Stimulated activated naive CD8-positive, alpha-beta T cell treated with anti-CD3 and anti-CD28 coated beads, Interleukin-15, Interleukin-2, amounts not matched to agents 100 U/mL and 50 U/mL, for 24 hours (primary cell): ENCODE measurements at regions not wholly inside any gene's neighbourhood (a gene's known extent, or its start where the extent isn't known, plus 50 kb on each side); places are given as distances from the start of the nearest gene placed in this dataset.
"Not testable (repeated sequence)": the region's sequence is repeated elsewhere in the genome, so short reads cannot be mapped to it uniquely, and the experiment has no call there.

Experiments used
- ATAC-seq: fragments of 150-1000 bp; cut with Tn5 transposase; one replicate; pipeline ENCODE4 v1.10.0; 2021
- DNase-seq: peaks from one replicate; pipeline ENCODE4 v3.0.0; 2021

DNA sequence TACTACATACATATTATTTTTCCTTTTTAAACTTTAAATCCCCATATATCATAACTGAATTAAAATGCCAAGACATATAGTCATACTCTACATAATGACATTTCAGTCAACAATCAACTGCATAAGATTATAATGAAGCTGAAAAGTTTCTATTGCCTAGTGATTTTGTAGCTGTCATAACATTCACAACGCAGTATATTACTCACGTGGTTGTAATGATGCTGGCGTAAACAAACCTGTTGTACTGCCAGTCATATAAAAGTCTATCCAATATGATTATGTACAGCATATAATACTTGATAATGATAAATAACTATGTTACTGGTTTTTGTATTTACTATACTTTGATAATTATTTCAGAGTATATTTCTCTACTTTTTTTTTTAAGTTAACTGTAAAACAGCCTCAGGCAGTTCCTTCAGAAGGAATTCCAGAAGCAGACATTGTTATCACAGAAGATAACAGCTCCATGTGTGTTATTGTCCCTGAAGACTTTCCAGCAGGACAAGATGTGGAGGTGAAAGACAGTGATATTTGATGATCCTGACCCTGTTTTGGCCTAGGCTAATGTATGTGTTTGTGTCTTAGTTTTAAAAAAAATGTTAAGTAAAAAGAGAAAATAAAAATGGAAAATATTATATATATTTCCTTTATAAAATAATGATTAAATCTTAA, 443.4 kb upstream of the UBE2E2 start:
- no peak for ATAC-seq
- no peak for DNase-seq

DNA sequence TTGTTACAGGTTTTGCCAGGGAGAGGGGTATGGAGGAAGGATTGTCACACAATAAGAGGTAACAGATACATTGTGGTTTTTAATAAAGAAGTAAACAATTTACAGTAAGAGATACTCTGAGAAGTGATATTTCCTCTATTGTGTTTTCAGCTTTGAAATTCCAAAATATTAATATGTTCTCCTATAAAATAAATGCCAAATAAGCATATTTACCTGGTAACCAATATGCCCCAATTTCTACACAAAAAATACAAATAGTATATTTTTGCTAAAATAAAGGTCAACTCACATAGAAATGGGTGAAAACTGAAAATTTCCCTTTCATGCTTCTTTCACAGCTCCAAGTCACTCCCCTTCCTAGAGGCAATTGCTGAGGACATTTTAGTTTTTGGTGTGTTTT, 437.4 kb upstream of the UBE2E2 start:
- ATAC-seq, result no peak
- DNase-seq, result no peak

DNA sequence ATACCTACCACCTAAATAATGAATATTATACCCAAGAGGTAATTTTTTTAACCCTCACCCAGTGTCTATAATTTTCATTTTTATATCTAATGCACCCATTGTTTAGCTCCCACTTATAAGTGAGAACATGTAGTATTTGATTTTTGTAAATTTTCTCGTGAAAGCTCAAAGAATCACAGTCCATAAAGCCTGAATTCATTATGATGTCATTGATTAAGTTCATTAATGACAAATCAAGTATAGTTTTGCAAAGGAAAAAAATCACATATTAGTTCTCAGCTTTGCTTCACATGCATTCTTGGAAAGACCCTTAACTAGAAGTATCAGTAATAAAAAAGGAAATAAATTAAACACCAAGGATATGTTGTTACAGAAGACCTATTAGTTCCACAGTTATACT, 425.3 kb upstream of the UBE2E2 start:
- DNase-seq (no peak), ATAC-seq (no peak)

DNA sequence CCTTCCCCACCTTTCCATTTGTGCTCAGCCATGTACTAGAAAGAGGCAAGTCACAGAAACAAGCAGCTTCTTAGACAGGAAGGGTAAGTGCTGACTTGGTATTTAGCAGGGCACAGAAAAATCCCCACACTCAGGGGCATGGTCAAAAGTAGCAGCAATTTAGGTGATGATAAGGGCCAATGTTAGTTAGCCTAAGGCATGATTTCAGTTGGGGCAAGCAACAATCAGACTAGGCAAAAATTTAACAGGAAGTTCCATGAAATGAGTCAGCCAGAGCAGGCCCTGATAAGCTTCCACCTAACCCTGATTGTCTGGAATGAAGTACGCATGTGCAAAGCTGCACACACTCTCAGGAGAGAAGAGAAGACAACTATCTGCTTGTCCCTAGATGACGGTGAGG, 423.4 kb upstream of the UBE2E2 start:
- DNase-seq (no peak), ATAC-seq (no peak)

DNA sequence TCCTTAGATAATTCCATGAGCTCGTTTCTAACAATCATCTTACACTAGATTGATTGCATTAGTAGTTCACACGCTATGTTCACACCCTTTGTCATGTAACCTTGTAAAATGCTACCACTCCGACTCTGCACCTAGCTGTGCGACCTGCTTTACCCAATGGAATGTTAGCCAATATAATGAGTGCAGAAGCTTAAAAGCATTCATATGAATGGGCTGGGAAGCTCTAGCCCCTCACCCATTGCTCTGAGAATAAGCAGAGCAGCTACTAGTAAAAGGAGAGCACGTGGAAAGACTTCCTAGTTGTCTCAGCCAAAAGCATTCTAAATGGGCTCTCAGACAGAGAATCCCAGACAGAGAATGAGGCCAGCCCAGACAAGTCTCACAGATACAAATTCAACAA, 410.6 kb upstream of the UBE2E2 start:
- no peak for ATAC-seq
- no peak for DNase-seq

DNA sequence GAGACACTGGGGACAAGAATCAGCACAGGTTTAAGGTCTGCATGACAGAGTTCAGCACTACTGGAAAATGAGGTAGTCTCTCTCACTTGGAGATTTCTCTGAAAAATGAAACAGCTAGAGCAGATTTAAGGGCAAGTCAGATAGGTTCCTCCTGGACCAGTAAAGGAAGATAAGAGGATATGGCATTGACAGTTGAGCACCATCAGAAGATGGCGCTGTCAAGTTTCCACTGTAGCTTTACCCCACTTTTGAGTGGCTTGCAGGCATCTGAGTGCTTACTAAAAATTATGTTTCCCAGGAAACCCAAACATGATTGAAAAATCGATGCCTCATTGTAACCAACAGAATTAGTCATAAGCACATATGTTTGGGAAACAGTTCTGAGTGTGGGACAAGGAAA, 407.2 kb upstream of the UBE2E2 start:
- no peak for ATAC-seq
- DNase-seq, result no peak

DNA sequence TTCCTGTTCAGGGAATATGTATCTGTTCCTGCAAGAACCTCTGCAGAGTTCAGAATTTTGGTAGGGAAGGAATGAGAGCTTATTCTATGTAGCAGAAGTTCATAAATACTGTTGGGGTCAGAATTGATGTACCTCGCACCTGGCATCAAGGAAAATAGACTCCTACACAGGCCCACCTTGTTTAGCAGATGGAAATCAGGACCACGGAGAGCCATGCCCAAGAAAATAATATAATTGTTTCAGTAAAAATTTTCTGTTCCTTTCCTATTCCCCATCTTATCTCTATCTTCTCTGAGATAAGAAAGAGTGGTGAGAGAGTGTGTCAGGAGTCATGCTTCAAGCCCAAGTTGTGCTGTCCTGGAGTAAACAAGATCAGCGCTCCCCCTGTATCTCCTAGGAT, 404.7 kb upstream of the UBE2E2 start:
- ATAC-seq, result no peak
- no peak for DNase-seq

DNA sequence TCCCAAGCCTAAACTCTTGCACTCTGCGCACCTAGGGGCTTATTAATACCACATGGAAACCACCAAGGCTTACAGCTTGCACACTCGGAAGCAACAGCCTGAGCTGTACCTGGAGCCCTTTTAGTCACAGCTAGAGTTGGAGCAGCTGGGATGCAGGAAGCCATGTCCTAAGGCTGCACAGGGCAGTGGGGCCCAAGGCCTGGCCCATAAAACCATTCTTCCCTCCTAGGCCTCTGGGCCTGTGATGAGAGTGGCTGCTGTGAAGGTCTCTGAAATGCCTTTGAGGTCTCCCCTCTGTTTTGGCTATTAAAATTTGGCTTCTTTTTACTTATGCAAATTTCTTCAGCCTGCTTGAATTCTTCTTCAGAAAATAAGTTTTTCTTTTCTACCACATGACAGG, 383.9 kb upstream of the UBE2E2 start:
- no peak for ATAC-seq

DNA sequence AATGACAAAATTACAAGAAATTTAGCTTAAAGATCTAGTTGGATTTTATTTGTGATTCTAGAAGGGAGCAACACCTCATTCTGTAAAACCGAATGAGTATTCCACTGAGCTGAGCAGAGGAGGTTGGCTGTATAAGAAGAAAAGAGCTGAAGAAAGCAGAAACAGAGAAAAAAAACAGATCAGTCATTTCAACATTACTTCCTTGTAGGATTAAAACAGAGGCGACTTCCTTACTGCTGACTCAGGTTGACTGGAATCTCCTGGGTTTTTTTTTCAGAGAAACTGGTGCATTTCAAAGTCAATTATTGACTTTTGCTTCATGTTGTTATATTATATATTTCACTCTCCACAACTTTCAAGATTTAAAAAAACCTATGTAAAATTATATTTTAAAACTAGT, 368.1 kb upstream of the UBE2E2 start:
- ATAC-seq (no peak), DNase-seq (no peak)

More for the DNA sequence above, 383.9 kb upstream of the UBE2E2 start:
- no peak for DNase-seq

DNA sequence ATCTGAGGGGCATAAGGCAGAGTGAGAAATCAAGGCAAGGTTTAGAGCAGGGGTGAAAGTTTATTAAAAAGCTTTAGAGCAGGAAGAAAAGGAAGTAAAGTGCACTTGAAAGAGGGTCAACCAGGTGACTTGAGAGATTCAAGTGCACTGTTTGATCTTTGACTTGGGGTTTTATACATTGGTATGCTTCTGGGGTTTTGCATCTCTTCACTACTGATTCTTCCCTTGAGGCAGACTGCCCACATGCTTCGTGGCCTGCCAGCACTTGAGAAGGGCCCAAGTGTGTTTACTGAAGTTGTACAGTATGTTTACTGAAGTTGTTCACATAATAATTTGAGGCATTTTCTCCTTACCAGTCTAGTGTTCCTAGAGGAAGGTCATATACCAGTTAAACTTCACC, 367.0 kb upstream of the UBE2E2 start:
- ATAC-seq (no peak), DNase-seq (no peak)

DNA sequence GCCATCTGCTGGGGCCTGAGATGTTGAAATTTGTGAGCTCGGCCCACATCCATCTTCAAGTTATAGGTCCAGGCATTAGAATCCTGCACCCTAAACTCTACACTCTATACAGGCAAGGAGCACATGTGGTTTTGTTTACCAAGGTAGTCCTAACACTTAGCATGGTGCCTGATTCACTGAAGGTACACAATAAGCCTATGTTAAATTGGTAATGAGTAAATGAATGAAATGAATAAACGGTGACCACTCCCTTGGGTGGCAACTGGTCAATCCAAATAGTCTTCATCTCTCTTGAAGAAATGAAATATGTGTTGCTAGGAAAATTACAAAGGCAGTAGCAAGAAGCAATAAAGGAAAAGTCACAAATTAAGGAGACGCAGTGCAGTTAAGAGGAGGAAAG, 359.3 kb upstream of the UBE2E2 start:
- no peak for ATAC-seq
- DNase-seq, result no peak

DNA sequence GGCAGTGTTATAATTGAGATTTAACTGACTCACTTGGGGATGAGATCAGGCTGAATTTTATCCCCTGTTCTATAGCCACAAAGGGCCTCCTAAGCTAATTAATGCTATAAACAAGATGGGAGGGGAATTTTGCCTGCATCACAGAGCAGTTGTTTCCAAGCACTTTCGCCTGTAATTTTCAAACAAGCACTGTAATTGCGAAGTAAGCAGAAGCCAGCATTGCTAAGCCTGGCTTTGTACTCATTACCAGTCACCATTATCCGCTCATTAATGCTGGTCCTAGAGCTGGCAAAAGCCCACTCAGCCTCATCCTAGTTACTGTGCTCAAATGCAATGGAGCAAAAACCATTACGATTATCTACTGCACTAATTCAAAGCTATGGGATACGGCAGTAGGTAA, 356.6 kb upstream of the UBE2E2 start:
- DNase-seq (no peak), ATAC-seq (no peak)

DNA sequence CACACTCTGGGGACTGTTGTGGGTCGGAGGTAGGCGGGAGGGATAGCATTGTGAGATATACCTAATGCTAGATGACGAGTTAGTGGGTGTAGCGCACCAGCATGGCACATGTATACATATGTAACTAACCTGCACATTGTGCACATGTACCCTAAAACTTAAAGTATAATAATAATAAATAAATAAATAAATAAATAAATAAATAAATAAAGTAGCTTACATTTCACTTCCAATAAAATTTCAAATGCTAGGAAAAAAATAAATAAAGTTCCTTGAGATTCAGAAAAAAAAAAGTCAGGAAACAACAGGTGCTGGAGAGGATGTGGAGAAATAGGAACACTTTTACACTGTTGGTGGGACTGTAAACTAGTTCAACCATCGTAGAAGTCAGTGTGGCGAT, 353.5 kb upstream of the UBE2E2 start:
- not testable (repeated sequence) for DNase-seq, ATAC-seq

DNA sequence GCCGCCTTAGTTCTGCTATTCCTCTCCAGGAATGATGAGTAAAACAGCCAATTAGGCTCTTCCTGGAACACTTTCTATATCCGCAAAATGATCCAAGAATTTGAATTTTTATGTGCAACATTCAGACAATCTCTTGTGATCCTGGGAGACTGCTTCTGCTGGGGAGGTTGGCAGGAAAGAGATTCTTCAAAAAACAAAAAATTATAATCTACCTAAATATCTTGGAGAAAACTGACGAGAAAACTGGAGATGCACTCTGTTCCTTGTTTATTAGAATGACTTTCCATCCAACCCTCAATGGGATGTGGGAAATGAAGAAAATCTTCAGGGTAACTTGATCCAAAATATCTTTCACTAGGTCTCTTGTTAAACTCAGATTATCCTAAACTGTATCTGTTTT, 346.3 kb upstream of the UBE2E2 start:
- ATAC-seq (no peak), DNase-seq (no peak)

DNA sequence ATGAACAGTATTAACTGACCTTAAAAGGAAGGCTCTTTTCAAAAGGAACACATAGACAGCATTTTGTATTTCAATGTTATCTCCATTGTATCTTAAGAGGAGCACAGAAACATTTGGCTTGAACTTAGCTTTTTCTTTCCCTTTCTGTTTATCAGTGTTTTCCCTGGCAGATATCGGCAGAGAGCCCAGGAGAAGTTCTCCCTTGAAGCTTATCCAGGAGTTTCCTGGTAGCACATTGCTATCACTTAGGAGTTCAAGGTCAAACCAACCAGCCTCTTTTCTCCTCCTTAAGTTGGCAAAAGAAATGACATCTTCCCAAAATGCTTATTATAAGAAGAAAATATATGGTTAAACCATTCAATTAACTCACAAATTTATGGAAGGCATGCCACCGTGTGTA, 344.6 kb upstream of the UBE2E2 start:
- DNase-seq (no peak), ATAC-seq (no peak)

DNA sequence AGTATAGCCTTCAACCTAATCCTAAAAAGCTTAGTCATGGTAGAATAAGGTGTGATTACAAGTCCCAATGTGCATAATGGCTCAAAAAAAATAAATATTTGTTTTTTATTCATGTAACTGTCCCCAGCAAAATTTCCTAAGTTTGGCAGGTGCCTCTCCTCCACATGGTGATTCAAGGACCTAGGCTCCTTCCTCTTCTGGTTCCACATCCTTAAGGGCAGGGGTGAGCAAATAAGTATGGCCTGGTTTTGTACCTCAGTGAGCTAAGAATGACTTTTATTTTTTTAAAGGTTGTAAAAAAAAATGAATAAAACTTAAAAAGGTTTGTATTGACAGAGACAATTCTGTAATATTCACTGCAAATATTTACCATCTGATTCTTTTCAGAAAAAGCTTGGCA, 343.5 kb upstream of the UBE2E2 start:
- ATAC-seq (no peak), DNase-seq (no peak)

DNA sequence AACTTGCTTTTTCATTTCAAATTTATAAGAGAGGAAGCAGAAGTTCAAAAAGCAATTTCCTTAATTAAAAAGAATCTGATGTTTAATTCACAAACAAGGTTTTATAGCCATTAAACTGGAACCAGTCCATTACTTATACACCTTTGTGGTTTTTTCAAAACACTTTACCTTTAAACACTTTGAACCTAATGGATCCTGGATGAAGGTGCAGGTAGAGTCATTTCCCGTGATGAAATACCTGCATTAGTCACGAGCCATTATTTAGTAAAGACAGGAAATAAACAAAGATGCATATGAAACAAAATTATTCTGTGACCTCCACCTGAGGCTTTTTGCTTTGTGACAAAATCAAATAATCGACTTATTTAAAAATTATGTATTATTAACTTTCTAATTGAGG, 341.7 kb upstream of the UBE2E2 start:
- ATAC-seq, result no peak

DNA sequence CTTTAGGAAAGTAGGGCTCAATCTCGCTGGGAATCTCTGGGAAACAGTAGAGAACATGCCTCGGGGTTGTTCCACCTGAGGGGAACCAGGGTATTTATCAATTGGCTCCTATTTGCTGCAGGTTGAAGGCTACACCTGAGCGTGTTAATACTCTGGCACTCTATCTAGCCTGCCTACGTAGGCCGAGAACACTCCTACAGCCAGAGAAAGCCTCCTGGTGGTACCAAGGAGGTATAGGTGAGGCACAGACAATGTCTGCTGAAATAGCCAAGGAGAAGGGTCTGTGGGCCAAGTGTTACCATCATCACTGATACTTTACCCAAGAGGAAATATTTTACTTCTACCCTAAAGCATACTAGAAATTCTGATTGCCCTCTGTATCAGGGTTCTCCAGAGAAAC, 341.0 kb upstream of the UBE2E2 start:
- ATAC-seq (no peak), DNase-seq (no peak)

More for the DNA sequence above, 341.7 kb upstream of the UBE2E2 start:
- DNase-seq, result no peak

DNA sequence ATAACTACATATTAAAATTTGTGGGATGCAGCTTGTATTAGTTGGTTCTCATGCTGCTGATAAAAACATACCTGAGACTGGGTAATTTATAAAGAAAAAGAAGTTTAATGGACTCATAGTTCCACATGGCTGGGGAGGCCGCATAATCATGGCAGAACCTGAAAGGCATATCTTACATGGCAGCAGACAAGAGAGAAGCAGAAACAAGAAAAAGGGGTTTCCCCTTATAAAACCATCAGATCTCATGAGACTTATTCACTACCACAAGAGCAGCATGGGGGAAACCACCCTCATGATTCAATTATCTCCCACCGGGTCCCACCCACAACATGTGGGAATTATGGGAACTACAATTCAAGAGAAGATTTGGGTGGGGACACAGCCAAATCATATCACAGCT, 320.3 kb upstream of the UBE2E2 start:
- not testable (repeated sequence) for DNase-seq, ATAC-seq

DNA sequence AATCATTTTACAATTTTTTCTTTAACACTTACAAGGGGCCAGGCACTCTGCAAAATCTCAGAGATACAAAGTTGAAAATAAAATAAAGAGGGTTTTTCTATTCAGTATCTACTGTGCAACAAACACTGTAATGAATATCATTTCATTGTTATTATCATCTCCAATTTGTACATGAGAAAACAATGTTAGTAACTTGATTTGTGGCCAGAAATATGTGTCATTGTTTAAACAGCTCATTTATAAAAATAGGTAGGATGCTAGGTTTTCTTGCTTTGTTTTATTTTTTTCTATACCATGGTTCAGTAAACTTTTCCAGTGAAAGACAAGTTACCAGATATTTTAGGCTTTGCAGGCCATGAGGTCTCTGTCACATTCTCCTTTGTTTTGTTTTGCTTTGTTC, 318.1 kb upstream of the UBE2E2 start:
- DNase-seq (no peak), ATAC-seq (no peak)

DNA sequence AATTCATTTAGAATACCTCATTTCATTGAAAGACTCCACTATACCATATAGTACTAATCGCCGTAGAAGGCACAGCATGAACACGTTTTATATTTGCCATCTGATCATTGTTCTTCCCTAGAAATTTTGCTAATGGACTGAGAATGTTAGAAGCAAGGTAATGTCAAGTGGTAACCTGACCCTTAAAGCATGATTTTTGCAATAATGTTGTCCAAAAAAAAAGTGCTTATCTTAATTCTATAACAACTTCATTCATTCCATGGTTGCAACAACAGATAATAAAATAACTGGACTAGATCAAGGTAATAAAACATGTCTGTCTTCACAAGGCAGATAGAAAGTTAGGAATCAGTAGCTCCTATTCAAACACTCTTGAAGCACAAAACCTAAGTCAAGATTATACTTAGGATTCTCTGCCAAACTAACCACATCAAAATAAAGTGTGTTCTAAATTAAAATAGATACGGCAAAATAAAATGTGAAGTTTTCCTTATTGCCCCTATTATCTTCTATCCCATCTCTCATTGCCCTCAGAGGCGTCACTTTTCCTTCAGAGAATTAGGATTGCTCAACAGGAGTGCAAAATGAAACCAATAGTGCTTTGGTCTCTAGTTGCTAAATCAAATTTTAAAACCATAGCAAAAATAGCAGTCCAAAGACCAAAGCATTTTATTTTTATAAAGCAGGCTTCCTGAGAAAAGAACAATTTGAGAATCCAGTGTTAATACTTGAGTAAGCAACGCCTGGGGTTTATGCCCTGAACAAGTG, 317.4 kb upstream of the UBE2E2 start:
- DNase-seq, result no peak
- no peak for ATAC-seq

DNA sequence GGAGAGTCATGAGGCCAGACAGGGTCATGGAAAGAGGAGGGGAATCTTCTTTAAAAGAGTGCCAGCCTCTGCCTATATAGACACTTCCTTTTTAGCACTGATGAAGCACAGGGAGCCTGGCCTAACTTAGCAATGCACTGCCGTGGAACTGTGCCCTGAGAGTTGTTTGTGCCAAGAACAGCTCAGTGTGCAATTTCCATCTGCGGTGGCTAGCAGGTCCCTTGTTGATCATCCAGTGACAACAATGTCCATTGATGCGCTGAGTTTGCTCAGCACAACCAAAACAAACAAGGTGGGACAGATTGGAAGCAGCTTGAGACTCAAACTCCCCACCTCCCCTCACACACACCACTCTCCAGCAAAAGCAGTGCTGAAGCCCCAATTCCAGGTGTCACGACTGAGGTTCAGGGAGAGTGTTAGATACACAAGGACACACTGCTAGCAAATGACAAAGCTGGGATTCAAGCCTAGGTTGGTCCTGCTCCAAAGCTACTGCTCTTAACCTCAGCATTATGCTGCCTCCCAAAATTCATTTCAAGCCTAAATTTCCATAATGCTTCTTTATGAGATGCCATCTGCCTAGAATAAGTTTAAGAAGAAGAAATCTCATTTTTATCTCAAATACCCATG, 316.6 kb upstream of the UBE2E2 start:
- no peak for DNase-seq
- no peak for ATAC-seq

DNA sequence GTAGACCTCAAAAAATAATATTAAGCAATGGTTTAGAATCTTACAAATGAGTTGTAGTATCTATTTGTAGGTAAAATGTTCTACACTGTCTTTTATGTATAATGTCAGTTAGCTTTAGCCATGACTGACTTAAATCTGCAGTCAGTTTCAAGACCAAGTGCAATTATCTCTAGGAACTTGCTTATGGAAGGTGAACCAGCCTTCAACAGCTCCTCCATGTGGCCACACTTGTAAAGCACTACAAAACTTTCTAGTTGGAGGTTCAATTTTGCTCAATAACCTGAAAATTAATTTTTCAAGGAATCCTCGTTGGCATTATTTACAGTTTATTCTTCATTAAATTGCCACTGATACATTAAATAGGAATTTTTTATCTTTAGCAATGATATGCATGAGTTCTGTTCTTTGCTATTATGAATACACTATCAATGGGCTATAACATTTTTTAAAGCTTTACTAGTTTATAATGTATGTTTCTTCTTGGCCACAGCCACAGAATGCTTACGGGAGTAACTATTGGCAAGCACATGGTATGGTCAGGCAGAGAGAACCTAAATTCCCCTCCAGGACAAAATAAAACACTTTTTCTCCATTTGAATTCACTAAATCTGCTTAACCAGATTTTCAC, 315.3 kb upstream of the UBE2E2 start:
- DNase-seq (no peak), ATAC-seq (no peak)
